ENCODE measurements at regions not wholly inside any gene's neighbourhood (a gene's known extent, or its start where the extent isn't known, plus 50 kb on each side); places are given as distances from the start of the nearest gene placed in this dataset.

DNA sequence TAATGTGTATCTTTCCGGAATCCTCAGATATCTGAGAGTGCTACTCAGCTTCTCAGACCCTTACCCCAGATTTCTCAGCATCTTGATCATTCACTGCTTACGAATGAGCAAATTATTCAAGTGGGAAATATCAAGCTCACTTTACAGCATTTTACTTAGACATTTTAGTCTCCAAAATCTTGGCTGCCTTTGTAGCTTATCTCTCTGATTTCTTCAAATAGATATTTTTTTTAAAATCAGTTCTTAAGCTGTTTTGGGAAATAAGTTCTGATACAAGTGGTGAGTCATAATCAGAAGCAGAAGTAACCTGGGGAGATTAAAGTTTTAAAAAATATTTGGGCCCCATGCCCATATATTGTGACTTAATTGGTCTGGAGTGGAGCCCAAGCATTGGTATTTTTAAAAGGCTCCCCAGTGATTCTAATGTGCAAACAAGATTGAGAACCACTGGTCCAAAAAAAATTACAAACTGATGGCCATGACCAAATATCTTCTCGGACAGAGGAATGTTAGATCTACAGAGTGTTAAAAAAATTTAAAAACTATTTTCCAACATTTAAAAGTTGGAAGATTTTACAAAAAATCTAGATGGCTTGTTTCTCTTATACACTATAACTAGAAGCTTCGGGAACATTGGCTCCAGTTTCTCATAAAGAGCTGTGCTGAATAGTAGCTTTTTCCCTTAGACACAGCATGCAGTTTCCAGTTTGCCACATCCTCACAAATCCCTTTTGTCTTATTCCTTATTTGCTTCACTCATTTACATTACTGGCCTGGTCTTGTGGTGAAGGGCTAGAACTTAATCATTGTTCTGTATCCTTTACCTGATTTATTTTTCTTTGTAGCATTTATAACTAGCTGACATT, 87.8 kb upstream of the BMAL1 start:
- no peak for TF ChIP-seq ZNF354B (CRISPR knock-in tag; IDR thresholded peaks at IDR 0.05)
- TF ChIP-seq POLR2A (conservative IDR thresholded peaks at IDR 0.05) = no peak
- TF ChIP-seq MECOM (CRISPR knock-in tag; IDR thresholded peaks at IDR 0.05) = no peak
- no peak for TF ChIP-seq TAF7 (tag; IDR thresholded peaks at IDR 0.05)
